ENCODE measurements at regions not wholly inside any gene's neighbourhood (a gene's known extent, or its start where the extent isn't known, plus 50 kb on each side); places are given as distances from the start of the nearest gene placed in this dataset.
"Not testable (repeated sequence)": the region's sequence is repeated elsewhere in the genome, so short reads cannot be mapped to it uniquely, and the experiment has no call there.

- DNase-seq = no peak
Observed at GRCh38 chr15:69602921-69603320, 150.3 kb downstream of the RPLP1 start.

DNA sequence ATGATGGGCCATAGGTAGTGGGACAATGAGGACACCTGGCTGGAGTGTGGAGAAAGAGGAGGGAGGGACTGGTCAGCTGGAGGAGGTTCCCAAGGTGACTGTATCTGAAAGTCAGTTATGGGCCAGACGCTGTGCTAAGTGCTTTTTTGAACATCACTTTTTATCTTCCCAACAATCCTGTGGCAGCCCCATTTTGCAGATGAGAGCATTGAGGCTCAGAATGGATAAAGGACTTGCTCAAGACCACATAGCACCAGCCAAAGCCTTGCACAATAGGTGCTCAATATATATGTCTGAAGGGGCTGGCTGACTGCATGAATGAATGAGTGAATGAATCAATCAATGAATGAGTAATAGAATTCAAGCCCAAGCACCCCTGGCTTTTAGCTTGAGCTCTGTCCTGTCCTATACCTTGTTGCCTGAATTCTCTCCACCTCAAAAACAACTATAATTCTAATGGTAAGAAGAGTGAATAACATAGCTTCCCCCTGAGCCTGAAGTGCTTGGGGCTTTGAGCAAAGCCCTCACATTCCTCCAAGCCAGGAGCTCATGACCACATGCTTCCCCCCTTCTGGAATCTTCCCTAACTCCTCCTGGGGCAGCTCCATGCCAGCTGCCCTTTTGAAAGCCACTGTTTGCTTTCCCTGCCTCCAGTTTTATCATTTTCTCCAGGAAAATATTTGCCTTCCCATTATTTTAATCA lies 150.9 kb downstream of the RPLP1 start:
- no peak for DNase-seq

GRCh38 chr15:69604072-69604411 lies 151.4 kb downstream of the RPLP1 start:
- DNase-seq = no peak

DNA sequence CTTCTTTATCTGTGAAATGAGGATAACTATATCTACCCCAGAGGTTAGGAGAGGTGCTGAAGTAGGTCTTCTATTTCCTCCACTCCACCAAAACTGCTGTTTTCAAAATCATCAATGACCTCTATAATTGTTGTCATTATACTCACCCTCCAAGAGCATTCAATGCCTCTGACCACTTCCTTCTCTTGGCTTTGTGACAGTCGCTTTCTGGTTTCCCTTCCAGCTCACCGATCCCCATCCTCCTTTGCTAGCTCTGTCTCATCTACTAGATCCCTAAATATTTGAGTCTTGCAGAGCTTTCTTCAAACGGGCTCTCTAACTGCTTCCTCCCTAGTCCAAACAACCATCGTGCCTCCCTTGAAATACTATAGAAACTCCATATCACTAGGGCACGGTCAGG lies 153.5 kb downstream of the RPLP1 start:
- DNase-seq = no peak

GRCh38 chr15:69606921-69607500 lies 154.4 kb downstream of the RPLP1 start:
- DNase-seq = no peak

DNA sequence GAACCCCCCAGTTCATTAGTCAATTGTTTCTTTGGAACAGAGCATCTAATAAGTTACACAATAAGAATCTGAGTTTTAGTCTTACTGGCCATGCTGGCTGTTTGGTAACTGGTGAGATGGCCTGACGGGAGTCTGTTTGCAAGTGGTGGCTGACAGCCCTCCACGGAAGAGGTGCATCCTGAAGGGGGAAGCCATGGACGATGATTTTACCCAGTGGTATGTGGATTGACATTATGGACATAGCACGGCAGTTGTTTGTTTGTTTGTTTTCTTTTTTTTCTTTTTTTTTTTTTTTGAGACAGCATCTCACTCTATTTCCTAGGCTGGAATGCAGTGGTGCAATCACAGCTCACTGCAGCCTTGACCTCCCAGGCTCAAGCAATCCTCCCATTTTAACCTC lies 156.0 kb downstream of the RPLP1 start:
- DNase-seq = no peak

DNA sequence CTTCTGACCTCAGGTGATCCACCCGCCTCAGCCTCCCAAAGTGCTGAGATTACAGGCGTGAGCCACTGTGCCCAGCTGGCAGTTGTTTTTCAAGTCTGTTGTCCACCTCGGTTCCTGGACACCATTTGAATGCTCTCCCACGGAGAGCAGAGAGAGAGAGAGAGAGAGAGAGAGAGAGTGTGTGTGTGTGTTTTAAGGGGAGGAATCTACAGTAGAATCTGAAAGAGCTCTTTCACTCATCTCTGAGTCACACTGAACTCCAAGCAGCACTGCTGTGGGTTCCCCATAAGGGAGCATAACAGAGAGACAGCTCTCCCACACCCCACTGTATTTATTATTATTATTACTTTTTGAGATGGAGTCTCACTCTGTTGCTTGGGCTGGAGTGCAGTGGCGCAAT lies 156.6 kb downstream of the RPLP1 start:
- no peak for DNase-seq

- no peak for DNase-seq
Observed at GRCh38 chr15:69609776-69610175, 157.2 kb downstream of the RPLP1 start.

- no peak for DNase-seq
Observed at GRCh38 chr15:69610277-69610676, 157.7 kb downstream of the RPLP1 start.

DNA sequence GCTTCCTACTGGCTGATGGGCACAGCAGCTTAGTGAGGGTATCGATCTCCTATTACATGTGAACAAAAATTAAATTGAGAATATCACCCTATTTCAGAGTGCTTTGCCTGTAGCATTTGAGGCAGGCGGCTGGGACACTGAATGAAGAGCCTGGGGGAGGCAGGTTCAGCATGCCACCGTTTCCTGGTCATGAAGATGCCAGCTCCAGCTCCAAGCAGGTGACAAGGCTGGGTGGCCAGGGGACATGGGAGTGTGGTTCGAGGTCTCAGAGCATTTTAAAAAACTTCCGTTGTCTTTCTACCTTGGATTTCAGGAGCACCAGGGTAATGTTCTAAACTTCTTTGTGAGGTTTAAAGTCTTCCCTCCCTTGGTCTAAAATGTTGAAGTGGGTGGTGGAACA lies 158.2 kb downstream of the RPLP1 start:
- DNase-seq = no peak

GRCh38 chr15:69612112-69612511 lies 159.5 kb downstream of the RPLP1 start:
- DNase-seq = no peak

DNA sequence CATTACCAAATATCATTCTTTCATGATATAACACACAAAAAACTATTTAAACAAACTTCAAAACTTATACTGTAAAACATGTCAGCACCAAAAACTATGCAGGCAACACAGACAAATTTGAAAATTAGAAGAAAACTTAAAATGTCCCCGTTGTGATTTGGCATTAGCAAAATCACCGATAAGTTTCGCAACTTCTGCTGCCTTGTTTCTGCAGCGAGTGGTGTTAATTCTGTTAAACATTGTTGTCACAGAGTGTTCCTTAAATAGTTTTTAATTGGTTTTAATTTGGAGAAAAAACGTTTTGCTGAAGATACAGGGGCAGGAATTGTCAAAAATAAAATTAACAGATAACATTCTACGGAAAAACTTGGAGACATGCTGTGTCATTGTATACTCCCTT lies 160.6 kb downstream of the RPLP1 start:
- no peak for DNase-seq

- DNase-seq = no peak
Observed at GRCh38 chr15:69613988-69614387, 161.4 kb downstream of the RPLP1 start.

DNA sequence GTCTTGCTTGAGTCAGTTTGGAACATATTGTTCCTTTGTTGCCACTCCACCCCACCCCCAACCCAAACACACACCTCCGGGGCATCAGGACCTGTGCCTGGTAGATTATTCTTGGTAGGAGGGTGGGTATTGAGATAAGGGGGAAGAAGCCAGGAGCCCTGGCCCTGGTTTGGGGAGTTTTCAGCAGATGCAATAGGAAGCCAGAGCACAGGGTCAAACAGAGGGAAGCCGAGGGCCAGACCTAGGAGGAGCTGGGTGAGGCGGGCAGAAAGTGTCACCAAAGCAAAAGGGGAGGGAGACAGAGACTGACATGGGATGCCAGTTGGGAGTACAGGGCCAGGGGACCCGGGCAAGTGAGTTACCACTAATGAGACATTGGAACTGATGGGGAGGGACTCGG lies 163.1 kb downstream of the RPLP1 start:
- no peak for DNase-seq

GRCh38 chr15:69616558-69616957 lies 163.9 kb downstream of the RPLP1 start:
- DNase-seq = no peak

DNA sequence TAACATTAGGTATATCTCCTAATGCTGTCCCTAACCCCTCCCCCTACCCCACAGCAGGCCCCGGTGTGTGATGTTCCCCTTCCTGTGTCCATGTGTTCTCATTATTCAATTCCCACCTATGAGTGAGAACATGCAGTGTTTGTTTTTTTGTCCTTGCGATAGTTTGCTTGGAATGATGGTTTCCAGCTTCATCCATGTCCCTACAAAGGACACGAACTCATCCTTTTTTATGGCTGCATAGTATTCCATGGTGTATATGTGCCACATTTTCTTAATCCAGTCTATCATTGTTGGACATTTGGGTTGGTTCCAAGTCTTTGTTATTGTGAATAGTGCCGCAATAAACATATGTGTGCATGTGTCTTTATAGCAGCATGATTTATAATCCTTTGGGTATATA lies 164.5 kb downstream of the RPLP1 start:
- not testable (repeated sequence) for DNase-seq

GRCh38 chr15:69623392-69624154 lies 171.0 kb downstream of the RPLP1 start:
- no peak for DNase-seq

- DNase-seq = no peak
Observed at GRCh38 chr15:69624155-69624520, 171.5 kb downstream of the RPLP1 start.

DNA sequence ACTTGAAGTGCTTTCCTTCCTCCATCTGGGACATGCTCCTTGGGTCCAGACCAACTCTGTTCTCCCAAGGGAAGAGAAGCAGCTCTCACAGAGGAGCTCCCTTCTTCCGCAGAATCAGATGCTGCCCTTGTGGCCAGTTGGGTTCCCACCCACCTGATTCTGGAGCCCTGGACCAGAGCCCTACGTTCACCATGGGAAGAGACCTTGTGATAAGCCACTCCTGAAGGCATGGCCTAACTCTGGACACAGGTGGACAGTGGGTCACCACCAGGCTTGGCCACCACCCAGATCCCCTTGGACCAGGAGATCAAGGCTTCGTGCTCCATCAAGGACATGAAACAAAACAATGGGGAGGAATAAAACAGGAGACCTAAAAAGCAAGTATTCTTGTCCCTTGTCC lies 172.2 kb downstream of the RPLP1 start:
- DNase-seq = no peak

- no peak for DNase-seq
Observed at GRCh38 chr15:69625328-69625727, 172.7 kb downstream of the RPLP1 start.

- DNase-seq = no peak
Observed at GRCh38 chr15:69626095-69627066, 173.8 kb downstream of the RPLP1 start.

GRCh38 chr15:69627548-69628158 lies 175.0 kb downstream of the RPLP1 start:
- DNase-seq = no peak
